Panc1 (cell line): ENCODE measurements at regions not wholly inside any gene's neighbourhood (a gene's known extent, or its start where the extent isn't known, plus 50 kb on each side); places are given as distances from the start of the nearest gene placed in this dataset.

Experiments
- ATAC-seq: fragments of 200-7000 bp; cut with Tn5 transposase; 2 replicates; pipeline ENCODE4 v1.9.1; 2020; ENCODE audit warnings: mild to moderate bottlenecking, moderate library complexity
- BruUV-seq: library from RNA; stranded (reverse); fragments of 400-500 nt; replicated peaks from 2 replicates; lab custom pipeline; 2021; lab: Mats Ljungman, UMichigan
- CTCF ChIA-PET: fragments of 300-600 bp; sonication (Branson Sonifier 250); formaldehyde crosslinking; loops from one replicate; lab custom pipeline; 2022; ENCODE audit warnings: antibody characterized with exemption; lab: Charles Lee
- POLR2A ChIA-PET: fragments of 300-600 bp; sonication (Branson Sonifier 250); formaldehyde crosslinking; loops from one replicate; lab custom pipeline; 2022; ENCODE audit warnings: antibody characterized with exemption; lab: Charles Lee
- DNase-seq: peaks from one replicate; pipeline ENCODE4 v3.0.0-alpha.2; 2010; ENCODE audit warnings: low read depth, low spot score
- H3K27ac ChIP-seq: 2 replicates; pipeline ENCODE4 v1.5.1; 2011; ENCODE audit warnings: mild to moderate bottlenecking, low read length, inconsistent platforms
- H3K27me3 ChIP-seq: fragments of 200-500 bp; sonication (Bioruptor generic); 2 replicates; pipeline ENCODE4 v1.6.0; 2014; ENCODE audit warnings: low read length, inconsistent platforms; ENCODE audit not compliant: control insufficient read depth, insufficient read depth
- H3K36me3 ChIP-seq: fragments of 200-500 bp; sonication (Bioruptor generic); 2 replicates; pipeline ENCODE4 v1.5.1; 2014; ENCODE audit warnings: inconsistent platforms, mild to moderate bottlenecking, low read length, moderate library complexity; ENCODE audit not compliant: control insufficient read depth, insufficient read depth
- H3K4me1 ChIP-seq: 2 replicates; pipeline ENCODE4 v1.5.1; 2011; ENCODE audit warnings: inconsistent platforms, mild to moderate bottlenecking, low read length, moderate library complexity; ENCODE audit not compliant: control insufficient read depth, insufficient read depth
- H3K4me3 ChIP-seq, 2 experiments: 2 replicates each; pipeline ENCODE4 v1.5.1; 2011 to 2012; ENCODE audit warnings: low read depth in 2 of 2, low read length in 2 of 2, mild to moderate bottlenecking in 2 of 2, inconsistent platforms in 1 of 2, moderate library complexity in 1 of 2
- H3K9me3 ChIP-seq: fragments of 200-500 bp; sonication (Bioruptor generic); 2 replicates; pipeline ENCODE4 v1.5.1; 2014; ENCODE audit warnings: low read depth, mild to moderate bottlenecking, inconsistent platforms, low read length, moderate library complexity; ENCODE audit not compliant: control insufficient read depth, insufficient read depth
- POLR2AphosphoS5 ChIP-seq: IDR thresholded peaks from 2 replicates; pipeline ENCODE4 v1.6.1; 2012; ENCODE audit warnings: mild to moderate bottlenecking, low read depth, low read length, moderate library complexity
- SIN3A ChIP-seq: IDR thresholded peaks from 2 replicates; pipeline ENCODE4 v1.6.1; 2012; ENCODE audit warnings: low read depth, mild to moderate bottlenecking, low read length, moderate library complexity, borderline replicate concordance; ENCODE audit not compliant: insufficient read depth
- TCF7L2 ChIP-seq: IDR thresholded peaks from 2 replicates; pipeline ENCODE4 v1.6.1; 2011; ENCODE audit warnings: mild to moderate bottlenecking, low read depth, low read length, inconsistent platforms
- in situ Hi-C: cut with HindIII; loops from 2 replicates; pipeline ENCODE4 v1.10.0; 2016; ENCODE audit warnings: low sequenced_read_pairs, low pct_unique_long_range_greater_than_20kb
- intact Hi-C: fragments of 100-400 bp; cut with micrococcal nuclease; formaldehyde crosslinking; loops from one replicate; pipeline ENCODE4 v1.10.0; 2022; ENCODE audit not compliant: unreplicated experiment
- TF ChIP-seq, protein P1 (sequence below): fragments of 450-650 bp; IDR thresholded peaks from 2 replicates; pipeline ENCODE4 v1.5.1; 2017; ENCODE audit warnings: mild to moderate bottlenecking
- TF ChIP-seq, protein P2 (sequence below), 2 experiments: IDR thresholded peaks; 2 replicates each; pipeline ENCODE4 v1.6.1; 2011 to 2012; ENCODE audit warnings: low read depth in 2 of 2, control low read depth in 1 of 2, low read length in 1 of 2, mild to moderate bottlenecking in 1 of 2, moderate library complexity in 1 of 2; ENCODE audit not compliant: insufficient read depth in 1 of 2

DNA sequence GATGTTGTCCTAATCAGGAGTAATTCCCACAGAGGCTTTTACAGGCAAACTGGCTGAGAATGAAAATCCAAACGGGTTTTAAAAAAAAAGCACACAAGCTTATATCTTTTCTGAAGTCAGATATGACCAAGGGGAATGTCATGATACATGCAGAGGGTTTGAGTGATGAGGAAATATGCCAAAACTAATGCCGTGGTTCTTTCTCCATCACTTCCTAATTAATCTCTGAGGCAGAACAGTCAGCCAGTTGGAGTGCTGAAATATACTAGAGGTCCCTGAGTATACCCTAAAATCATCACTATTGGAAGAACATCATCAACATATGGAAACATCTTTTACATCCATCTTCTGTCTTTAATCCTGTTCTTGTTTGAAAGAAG is 160.8 kb upstream of the FAR2 start:
- H3K9me3 ChIP-seq = no peaks in the 10 kb centered on the region
- H3K27ac ChIP-seq = no peak overlapping the region
- no peak for TF ChIP-seq POLR2AphosphoS5
- TF ChIP-seq, protein P1, sequence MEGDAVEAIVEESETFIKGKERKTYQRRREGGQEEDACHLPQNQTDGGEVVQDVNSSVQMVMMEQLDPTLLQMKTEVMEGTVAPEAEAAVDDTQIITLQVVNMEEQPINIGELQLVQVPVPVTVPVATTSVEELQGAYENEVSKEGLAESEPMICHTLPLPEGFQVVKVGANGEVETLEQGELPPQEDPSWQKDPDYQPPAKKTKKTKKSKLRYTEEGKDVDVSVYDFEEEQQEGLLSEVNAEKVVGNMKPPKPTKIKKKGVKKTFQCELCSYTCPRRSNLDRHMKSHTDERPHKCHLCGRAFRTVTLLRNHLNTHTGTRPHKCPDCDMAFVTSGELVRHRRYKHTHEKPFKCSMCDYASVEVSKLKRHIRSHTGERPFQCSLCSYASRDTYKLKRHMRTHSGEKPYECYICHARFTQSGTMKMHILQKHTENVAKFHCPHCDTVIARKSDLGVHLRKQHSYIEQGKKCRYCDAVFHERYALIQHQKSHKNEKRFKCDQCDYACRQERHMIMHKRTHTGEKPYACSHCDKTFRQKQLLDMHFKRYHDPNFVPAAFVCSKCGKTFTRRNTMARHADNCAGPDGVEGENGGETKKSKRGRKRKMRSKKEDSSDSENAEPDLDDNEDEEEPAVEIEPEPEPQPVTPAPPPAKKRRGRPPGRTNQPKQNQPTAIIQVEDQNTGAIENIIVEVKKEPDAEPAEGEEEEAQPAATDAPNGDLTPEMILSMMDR = no peak
- no peak for TF ChIP-seq TCF7L2
- TF ChIP-seq, protein P2, sequence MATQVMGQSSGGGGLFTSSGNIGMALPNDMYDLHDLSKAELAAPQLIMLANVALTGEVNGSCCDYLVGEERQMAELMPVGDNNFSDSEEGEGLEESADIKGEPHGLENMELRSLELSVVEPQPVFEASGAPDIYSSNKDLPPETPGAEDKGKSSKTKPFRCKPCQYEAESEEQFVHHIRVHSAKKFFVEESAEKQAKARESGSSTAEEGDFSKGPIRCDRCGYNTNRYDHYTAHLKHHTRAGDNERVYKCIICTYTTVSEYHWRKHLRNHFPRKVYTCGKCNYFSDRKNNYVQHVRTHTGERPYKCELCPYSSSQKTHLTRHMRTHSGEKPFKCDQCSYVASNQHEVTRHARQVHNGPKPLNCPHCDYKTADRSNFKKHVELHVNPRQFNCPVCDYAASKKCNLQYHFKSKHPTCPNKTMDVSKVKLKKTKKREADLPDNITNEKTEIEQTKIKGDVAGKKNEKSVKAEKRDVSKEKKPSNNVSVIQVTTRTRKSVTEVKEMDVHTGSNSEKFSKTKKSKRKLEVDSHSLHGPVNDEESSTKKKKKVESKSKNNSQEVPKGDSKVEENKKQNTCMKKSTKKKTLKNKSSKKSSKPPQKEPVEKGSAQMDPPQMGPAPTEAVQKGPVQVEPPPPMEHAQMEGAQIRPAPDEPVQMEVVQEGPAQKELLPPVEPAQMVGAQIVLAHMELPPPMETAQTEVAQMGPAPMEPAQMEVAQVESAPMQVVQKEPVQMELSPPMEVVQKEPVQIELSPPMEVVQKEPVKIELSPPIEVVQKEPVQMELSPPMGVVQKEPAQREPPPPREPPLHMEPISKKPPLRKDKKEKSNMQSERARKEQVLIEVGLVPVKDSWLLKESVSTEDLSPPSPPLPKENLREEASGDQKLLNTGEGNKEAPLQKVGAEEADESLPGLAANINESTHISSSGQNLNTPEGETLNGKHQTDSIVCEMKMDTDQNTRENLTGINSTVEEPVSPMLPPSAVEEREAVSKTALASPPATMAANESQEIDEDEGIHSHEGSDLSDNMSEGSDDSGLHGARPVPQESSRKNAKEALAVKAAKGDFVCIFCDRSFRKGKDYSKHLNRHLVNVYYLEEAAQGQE (IDR thresholded peaks at IDR 0.05; ENCODE audit: insufficient read depth in 1 of 2, low read depth in 2 of 2, low read length in 1 of 2) = no peak
- no peak for TF ChIP-seq SIN3A
- no TSS peak for BruUV-seq
- CTCF ChIA-PET = no interaction called here
- H3K36me3 ChIP-seq = no peaks in the 10 kb centered on the region
- no peaks in the 10 kb centered on the region for H3K4me1 ChIP-seq
- in situ Hi-C loops (no loop called here), intact Hi-C loops (no loop called here)
- ATAC-seq (no peak), DNase-seq (no peak)
- no peaks in the 10 kb centered on the region; the same call in 1 of the 2 replicates for H3K27me3 ChIP-seq
- no peak overlapping the region for H3K4me3 ChIP-seq
- POLR2A ChIA-PET = no interaction called here

DNA sequence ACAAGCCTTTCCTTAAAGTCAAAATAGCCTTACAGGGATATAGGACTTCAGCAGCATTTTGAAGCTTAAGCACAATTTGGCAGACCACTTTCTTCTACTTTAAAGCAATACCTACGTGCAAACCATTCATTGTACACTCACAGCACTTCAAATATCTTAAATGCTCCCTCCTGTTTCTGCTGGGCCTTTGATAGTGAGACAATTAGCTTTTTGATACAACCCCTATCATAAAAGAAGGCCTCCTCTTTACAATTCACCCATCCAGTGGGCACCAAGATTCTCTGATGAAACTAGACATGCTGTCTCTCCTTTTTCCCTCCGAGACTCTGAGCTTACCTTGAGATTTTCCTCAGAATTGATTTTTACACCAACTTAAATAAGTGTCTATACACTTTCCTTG is 157.5 kb upstream of the FAR2 start:
- no peak for TF ChIP-seq SIN3A
- TF ChIP-seq, protein P2 (IDR thresholded peaks at IDR 0.05; ENCODE audit: insufficient read depth in 1 of 2, low read depth in 2 of 2, low read length in 1 of 2) = no peak
- TF ChIP-seq POLR2AphosphoS5 = no peak
- Histone ChIP-seq H3K9me3 (no peaks in the 10 kb centered on the region), H3K4me3 (no peak overlapping the region), H3K27ac (no peak overlapping the region), H3K27me3 (no peaks in the 10 kb centered on the region), H3K36me3 (no peaks in the 10 kb centered on the region), H3K4me1 (no peaks in the 10 kb centered on the region)
- CTCF ChIA-PET = no interaction called here
- intact Hi-C loops = no loop called here
- BruUV-seq = no TSS peak
- DNase-seq = no peak
- in situ Hi-C loops = no loop called here
- no peak for ATAC-seq
- POLR2A ChIA-PET = no interaction called here
